HG03159 (cell line): ENCODE measurements at regions not wholly inside any gene's neighbourhood (a gene's known extent, or its start where the extent isn't known, plus 50 kb on each side); places are given as distances from the start of the nearest gene placed in this dataset.
"Not testable (repeated sequence)": the region's sequence is repeated elsewhere in the genome, so short reads cannot be mapped to it uniquely, and the experiment has no call there.

ENCODE experiments used
- ATAC-seq: cut with Tn5 transposase; IDR thresholded peaks from one replicate; pipeline ENCODE4 v1.9.1; 2021; ENCODE audit warnings: mild to moderate bottlenecking, moderate library complexity; ENCODE audit not compliant: unreplicated experiment

- ATAC-seq: no peak
Observed at GRCh38 chr20:40848526-40848925, 159.5 kb upstream of the MAFB start.

- ATAC-seq: no peak
Observed at GRCh38 chr20:40849456-40849855, 160.4 kb upstream of the MAFB start.

- ATAC-seq: no peak
Observed at GRCh38 chr20:40851051-40851450, 162.0 kb upstream of the MAFB start.

GRCh38 chr20:40855269-40855668, 166.2 kb upstream of the MAFB start:
- ATAC-seq: no peak

- no peak for ATAC-seq
Observed at GRCh38 chr20:40856653-40857052, 167.6 kb upstream of the MAFB start.

- ATAC-seq: no peak
Observed at GRCh38 chr20:40860487-40860902, 168.1 kb upstream of the TOP1 start.

GRCh38 chr20:40861427-40862008, 167.1 kb upstream of the TOP1 start:
- no peak for ATAC-seq

GRCh38 chr20:40863355-40863919, 165.2 kb upstream of the TOP1 start:
- ATAC-seq: no peak

- no peak for ATAC-seq
Observed at GRCh38 chr20:40864470-40864869, 164.2 kb upstream of the TOP1 start.

GRCh38 chr20:40865095-40865494, 163.5 kb upstream of the TOP1 start:
- no peak for ATAC-seq

GRCh38 chr20:40866056-40866455, 162.6 kb upstream of the TOP1 start:
- ATAC-seq: no peak

GRCh38 chr20:40868551-40869217, 159.9 kb upstream of the TOP1 start:
- ATAC-seq: no peak

- ATAC-seq: no peak
Observed at GRCh38 chr20:40869218-40870147, 159.1 kb upstream of the TOP1 start.

GRCh38 chr20:40875116-40876085, 153.2 kb upstream of the TOP1 start:
- ATAC-seq: no peak

- not testable (repeated sequence) for ATAC-seq
Observed at GRCh38 chr20:40878099-40878498, 150.5 kb upstream of the TOP1 start.

- ATAC-seq: no peak
Observed at GRCh38 chr20:40880063-40880728, 148.4 kb upstream of the TOP1 start.

GRCh38 chr20:40880729-40881109, 147.9 kb upstream of the TOP1 start:
- ATAC-seq: no peak

- ATAC-seq: no peak
Observed at GRCh38 chr20:40882152-40882551, 146.5 kb upstream of the TOP1 start.

GRCh38 chr20:40883097-40883496, 145.5 kb upstream of the TOP1 start:
- ATAC-seq: no peak

- ATAC-seq: no peak
Observed at GRCh38 chr20:40887105-40887504, 141.5 kb upstream of the TOP1 start.
